ENCODE measurements at regions not wholly inside any gene's neighbourhood (a gene's known extent, or its start where the extent isn't known, plus 50 kb on each side); places are given as distances from the start of the nearest gene placed in this dataset.

GRCh38 chr13:40456979-40457553, 209.4 kb downstream of the FOXO1 start:
- no peak for DNase-seq (ENCODE audit: low spot score in 2 of 2)
- H3K27me3 ChIP-seq = no peaks in the 10 kb centered on the region
- H3K4me3 ChIP-seq = no peak overlapping the region
- intact Hi-C loops (cut with DNase I; ENCODE audit: low total_unique reads) = loop anchor here (5.0 kb wide), 1 partner anchor 390 kb away; no protein-coding TSS in a partner anchor
- no peak overlapping the region for H3K27ac ChIP-seq
- H3K36me3 ChIP-seq = no peaks in the 10 kb centered on the region
- no peaks in the 10 kb centered on the region for H3K4me1 ChIP-seq
- TF ChIP-seq CTCF (IDR thresholded peaks at IDR 0.05) = no peak
- TF ChIP-seq POLR2AphosphoS5 (IDR thresholded peaks at IDR 0.05) = no peak
- TF ChIP-seq POLR2A (IDR thresholded peaks at IDR 0.05) = no peak
- no peaks in the 10 kb centered on the region for H3K9me3 ChIP-seq

- DNase-seq (ENCODE audit: low spot score in 2 of 2) = no peak
- H3K27me3 ChIP-seq = no peaks in the 10 kb centered on the region
- no peak overlapping the region for H3K27ac ChIP-seq
- no peaks in the 10 kb centered on the region for H3K4me1 ChIP-seq
- no peak for TF ChIP-seq POLR2AphosphoS5 (IDR thresholded peaks at IDR 0.05)
- no peak for TF ChIP-seq POLR2A (IDR thresholded peaks at IDR 0.05)
- TF ChIP-seq CTCF (IDR thresholded peaks at IDR 0.05) = no peak
- H3K36me3 ChIP-seq = no peaks in the 10 kb centered on the region
- H3K4me3 ChIP-seq = no peak overlapping the region
- intact Hi-C loops (cut with DNase I; ENCODE audit: low total_unique reads) = loop anchor here (5.0 kb wide), 1 partner anchor 391 kb away; no protein-coding TSS in a partner anchor
- H3K9me3 ChIP-seq = no peaks in the 10 kb centered on the region
Measured at GRCh38 chr13:40457929-40458719, 208.3 kb downstream of the FOXO1 start.

- DNase-seq (ENCODE audit: low spot score in 2 of 2) = no peak
- H3K4me1 ChIP-seq = no peaks in the 10 kb centered on the region
- intact Hi-C loops (cut with DNase I; ENCODE audit: low total_unique reads) = loop anchor here (5.0 kb wide), 1 partner anchor 391 kb away; no protein-coding TSS in a partner anchor
- H3K9me3 ChIP-seq = no peaks in the 10 kb centered on the region
- no peaks in the 10 kb centered on the region for H3K36me3 ChIP-seq
- no peak overlapping the region for H3K4me3 ChIP-seq
- H3K27ac ChIP-seq = no peak overlapping the region
- no peaks in the 10 kb centered on the region for H3K27me3 ChIP-seq
- TF ChIP-seq POLR2AphosphoS5 (IDR thresholded peaks at IDR 0.05) (no peak), POLR2A (IDR thresholded peaks at IDR 0.05) (no peak), CTCF (IDR thresholded peaks at IDR 0.05) (no peak)
Measured at GRCh38 chr13:40458720-40458990, 207.8 kb downstream of the FOXO1 start.

DNA sequence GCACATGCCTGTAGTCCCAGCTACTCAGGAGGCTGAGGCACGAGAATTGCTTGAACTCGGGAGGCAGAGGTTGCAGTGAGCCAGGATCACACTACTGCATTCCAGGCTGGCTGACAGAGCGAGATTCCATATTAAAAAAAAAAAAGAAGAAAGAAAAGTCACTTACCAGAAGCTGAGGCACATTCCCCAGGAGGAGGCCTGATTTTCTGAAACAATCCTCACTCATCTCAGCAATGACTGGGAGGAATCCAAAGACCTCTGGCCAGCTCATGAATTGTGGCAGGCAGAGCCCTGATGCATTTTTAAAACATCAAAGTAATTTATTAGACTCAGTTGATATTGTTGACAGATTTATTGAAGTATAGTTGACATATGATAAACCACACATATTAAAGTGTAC, 206.3 kb downstream of the FOXO1 start:
- Histone ChIP-seq H3K27ac (no peak overlapping the region), H3K9me3 (no peaks in the 10 kb centered on the region), H3K36me3 (no peaks in the 10 kb centered on the region), H3K27me3 (no peaks in the 10 kb centered on the region), H3K4me3 (no peak overlapping the region), H3K4me1 (no peaks in the 10 kb centered on the region)
- no peak for TF ChIP-seq POLR2AphosphoS5 (IDR thresholded peaks at IDR 0.05)
- TF ChIP-seq CTCF (IDR thresholded peaks at IDR 0.05) = no peak
- TF ChIP-seq POLR2A (IDR thresholded peaks at IDR 0.05) = no peak
- no peak for DNase-seq (ENCODE audit: low spot score in 2 of 2)
- intact Hi-C loops (cut with DNase I; ENCODE audit: low total_unique reads) = no loop called here

- Histone ChIP-seq H3K9me3 (no peaks in the 10 kb centered on the region), H3K4me1 (no peaks in the 10 kb centered on the region), H3K27ac (no peak overlapping the region), H3K27me3 (no peaks in the 10 kb centered on the region), H3K36me3 (no peaks in the 10 kb centered on the region), H3K4me3 (no peak overlapping the region)
- TF ChIP-seq POLR2A (IDR thresholded peaks at IDR 0.05) (no peak), POLR2AphosphoS5 (IDR thresholded peaks at IDR 0.05) (no peak), CTCF (IDR thresholded peaks at IDR 0.05) (no peak)
- intact Hi-C loops (cut with DNase I; ENCODE audit: low total_unique reads) = no loop called here
- DNase-seq (ENCODE audit: low spot score in 2 of 2) = no peak
Measured at GRCh38 chr13:40464337-40465014, 202.0 kb downstream of the FOXO1 start.

Data from breast epithelium (tissue), 4 donors.